LNCaP clone FGC (cell line): ENCODE measurements at regions not wholly inside any gene's neighbourhood (a gene's known extent, or its start where the extent isn't known, plus 50 kb on each side); places are given as distances from the start of the nearest gene placed in this dataset.

Experiments used
- DNase-seq: peaks from one replicate; pipeline ENCODE4 v3.0.0-alpha.2; 2011; ENCODE audit warnings: low read depth
- H3K4me3 ChIP-seq: 2 replicates; pipeline ENCODE4 v1.5.1; 2011; ENCODE audit warnings: mild to moderate bottlenecking, low read depth, low read length, control low read depth
- TF ChIP-seq, protein P1 (sequence below): IDR thresholded peaks from 2 replicates; pipeline ENCODE4 v1.5.1; 2012; ENCODE audit warnings: mild to moderate bottlenecking; ENCODE audit not compliant: control insufficient read depth, insufficient read depth; ENCODE audit errors: extremely low read depth

DNA sequence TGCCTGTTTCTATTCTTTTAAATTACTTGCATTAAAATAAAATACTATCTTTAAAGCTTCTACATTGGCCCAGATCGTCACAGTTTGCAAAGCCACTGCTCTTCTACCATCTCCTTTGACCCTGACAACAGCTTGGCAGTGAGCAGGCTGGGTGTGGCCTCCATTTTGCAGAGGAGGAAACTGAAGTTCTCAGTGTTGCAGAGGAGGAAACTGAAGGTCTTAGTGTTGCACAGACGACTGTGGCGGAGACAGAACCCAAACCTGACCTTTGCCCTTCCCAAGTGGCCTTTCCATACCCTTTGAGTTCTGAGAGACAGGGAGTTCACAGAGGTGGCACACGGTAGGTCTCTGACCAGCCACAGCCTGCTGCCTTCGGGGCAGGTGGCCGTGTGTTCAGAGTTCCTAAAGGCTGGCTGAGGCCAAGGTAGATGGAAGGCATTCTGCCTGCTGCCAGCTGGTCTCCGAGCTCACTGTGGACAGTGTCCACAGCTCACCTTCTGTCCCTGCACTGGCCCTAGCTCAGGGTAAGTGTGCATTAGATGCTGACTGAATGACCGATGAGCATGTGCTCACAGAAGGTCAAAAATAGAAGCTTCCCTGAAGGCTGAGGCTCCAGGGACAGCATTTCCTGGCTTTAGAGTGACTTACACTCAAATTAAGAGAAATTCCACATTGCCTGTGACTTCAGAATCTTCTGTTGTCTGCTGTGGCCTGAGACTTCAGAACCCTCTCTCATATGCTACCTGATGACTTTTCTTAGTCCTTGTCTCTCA lies 113.5 kb upstream of the SLC24A3 start:
- TF ChIP-seq, protein P1, sequence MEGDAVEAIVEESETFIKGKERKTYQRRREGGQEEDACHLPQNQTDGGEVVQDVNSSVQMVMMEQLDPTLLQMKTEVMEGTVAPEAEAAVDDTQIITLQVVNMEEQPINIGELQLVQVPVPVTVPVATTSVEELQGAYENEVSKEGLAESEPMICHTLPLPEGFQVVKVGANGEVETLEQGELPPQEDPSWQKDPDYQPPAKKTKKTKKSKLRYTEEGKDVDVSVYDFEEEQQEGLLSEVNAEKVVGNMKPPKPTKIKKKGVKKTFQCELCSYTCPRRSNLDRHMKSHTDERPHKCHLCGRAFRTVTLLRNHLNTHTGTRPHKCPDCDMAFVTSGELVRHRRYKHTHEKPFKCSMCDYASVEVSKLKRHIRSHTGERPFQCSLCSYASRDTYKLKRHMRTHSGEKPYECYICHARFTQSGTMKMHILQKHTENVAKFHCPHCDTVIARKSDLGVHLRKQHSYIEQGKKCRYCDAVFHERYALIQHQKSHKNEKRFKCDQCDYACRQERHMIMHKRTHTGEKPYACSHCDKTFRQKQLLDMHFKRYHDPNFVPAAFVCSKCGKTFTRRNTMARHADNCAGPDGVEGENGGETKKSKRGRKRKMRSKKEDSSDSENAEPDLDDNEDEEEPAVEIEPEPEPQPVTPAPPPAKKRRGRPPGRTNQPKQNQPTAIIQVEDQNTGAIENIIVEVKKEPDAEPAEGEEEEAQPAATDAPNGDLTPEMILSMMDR: no peak

DNA sequence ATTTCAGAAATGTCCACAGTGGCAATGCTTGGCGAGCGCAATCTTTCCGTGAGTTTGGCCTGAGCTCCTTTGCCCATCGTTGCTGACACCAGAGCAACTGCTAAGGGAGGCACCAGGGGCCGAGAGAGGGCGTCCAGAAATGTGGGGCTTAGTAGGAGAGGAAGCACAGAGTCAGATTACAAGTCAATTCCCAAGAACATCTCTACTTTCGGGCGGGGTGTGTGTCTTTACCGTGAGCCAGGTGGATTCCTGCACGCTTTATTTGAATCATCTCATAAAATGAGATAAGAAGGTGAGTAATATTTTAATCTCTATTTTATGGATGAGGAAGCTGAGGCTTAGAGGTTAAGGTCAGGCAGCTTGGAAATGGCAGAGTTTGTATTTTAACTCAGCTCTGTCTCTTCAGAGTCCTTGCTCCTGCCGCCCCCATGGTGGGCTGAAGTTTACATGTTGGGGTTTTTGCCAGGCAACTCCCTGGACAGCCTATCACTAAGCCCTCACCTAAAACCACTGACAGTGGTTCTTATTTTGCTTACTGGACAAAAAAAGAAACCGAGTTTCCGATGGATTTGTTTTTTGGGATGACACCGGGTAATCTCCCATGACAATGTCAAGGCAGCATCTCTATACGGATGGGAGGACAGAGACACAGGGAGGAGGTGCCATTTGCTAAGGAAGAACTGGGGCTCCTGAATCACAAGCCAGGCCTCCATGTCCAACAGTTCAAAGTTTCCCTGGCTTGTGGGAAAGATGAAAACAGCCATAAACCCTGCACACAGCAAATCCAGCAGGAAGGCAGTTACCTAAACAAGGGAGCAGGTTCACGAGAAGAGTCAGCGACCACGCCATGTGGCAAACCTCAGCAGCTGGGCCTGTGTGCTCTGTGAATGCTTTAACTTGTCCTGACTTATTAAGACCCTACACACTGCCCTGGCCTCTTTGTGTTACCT lies 112.6 kb upstream of the SLC24A3 start:
- TF ChIP-seq, protein P1: no peak
- peak; percentile 31 for DNase-seq
- no peak overlapping the region for H3K4me3 ChIP-seq

More for the DNA sequence above, 113.5 kb upstream of the SLC24A3 start:
- DNase-seq: no peak
- H3K4me3 ChIP-seq: no peak overlapping the region

DNA sequence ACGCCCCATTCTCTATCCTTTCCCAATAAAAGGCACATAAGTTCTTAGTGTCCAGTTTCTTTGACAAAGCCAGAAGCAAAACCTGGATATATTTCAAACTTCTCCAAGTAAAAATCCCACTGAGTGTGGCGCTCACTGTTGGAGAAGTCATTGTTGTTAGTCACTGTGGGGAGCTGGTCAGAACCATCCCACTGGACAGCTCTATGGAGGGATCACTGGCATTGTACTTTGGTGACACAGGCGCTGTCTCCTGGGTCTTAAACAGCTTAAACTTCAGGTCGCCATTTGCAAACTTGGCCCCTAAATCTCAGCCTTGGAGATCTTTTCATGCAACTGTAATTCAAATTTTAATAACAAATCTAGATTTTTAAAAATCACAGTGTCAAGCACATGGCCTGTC lies 111.5 kb upstream of the SLC24A3 start:
- TF ChIP-seq, protein P1: no peak
- no peak overlapping the region for H3K4me3 ChIP-seq
- no peak for DNase-seq

DNA sequence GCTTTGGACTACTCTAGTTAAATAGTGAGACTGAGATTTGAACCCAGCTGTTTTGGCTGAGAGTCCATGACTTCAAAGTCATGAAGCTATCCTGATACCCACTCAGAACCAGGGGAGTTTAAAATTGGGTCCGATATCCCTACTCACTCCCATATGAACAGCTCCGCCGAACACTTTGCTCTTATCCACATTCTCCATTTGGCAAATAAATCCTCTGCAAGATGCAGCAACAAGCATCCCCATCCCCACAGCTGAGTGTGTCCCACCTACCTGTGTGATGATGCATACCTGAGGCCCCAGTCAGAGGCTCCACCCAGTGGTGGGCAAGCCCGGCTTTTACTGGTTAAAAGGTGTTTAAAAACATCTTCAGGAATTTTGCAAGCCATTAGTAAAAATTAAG lies 108.3 kb upstream of the SLC24A3 start:
- TF ChIP-seq, protein P1: no peak
- DNase-seq: no peak

DNA sequence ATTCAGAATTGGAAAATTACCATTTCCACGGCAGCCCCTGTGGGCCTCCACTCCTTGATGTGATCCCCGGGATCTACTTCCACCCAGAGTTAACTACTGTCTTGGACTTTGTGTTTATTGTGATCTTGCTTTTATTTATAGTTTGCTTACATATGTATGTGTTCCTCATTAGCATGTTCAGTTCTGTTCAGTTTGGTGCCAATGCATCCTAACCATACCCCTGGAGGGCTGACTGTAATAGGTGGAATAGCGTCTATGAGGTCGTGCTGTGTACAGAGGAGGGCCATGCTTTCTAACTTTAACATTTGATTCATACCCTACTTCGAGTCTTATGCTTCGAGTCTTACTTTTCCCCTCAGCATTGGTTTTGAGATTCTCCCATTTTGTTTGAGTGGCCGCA lies 104.3 kb upstream of the SLC24A3 start:
- H3K4me3 ChIP-seq: no peak overlapping the region
- DNase-seq: no peak
- TF ChIP-seq, protein P1: no peak

More for the DNA sequence above, 108.3 kb upstream of the SLC24A3 start:
- no peak overlapping the region for H3K4me3 ChIP-seq

DNA sequence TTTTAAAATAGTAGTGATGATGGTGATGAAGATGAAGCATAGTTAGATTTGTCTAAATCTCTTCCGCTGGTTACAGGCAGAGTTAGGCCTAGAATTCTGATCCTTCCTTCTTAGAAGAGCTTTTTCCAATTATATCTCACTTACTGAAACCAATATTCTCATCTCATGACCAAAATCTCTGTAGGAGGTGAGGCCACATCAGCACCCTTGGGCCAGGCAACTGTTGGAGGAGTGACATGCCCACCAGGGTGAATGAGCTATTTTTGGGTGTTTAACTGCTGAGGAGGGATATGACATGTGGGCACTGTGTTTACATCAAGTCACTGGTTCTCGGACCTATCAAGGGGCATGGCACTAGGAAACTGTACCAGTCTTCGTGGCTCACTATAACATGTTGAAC lies 102.2 kb upstream of the SLC24A3 start:
- TF ChIP-seq, protein P1: no peak
- no peak overlapping the region for H3K4me3 ChIP-seq
- no peak for DNase-seq
